Activated naive CD8-positive, alpha-beta T cell treated with anti-CD3 and anti-CD28 coated beads for 36 hours (primary cell): ENCODE measurements at regions not wholly inside any gene's neighbourhood (a gene's known extent, or its start where the extent isn't known, plus 50 kb on each side); places are given as distances from the start of the nearest gene placed in this dataset.
"Not testable (repeated sequence)": the region's sequence is repeated elsewhere in the genome, so short reads cannot be mapped to it uniquely, and the experiment has no call there.

Source experiments
- DNase-seq: peaks from one replicate; pipeline ENCODE4 v3.0.0; 2021
- H3K27ac Mint-ChIP-seq: one replicate; pipeline ENCODE4 v1.8.0; 2022; ENCODE audit warnings: mild to moderate bottlenecking, moderate library complexity, mixed read lengths
- H3K27me3 Mint-ChIP-seq: one replicate; pipeline ENCODE4 v1.8.0; 2022; ENCODE audit warnings: mild to moderate bottlenecking, mixed read lengths
- H3K36me3 Mint-ChIP-seq: one replicate; pipeline ENCODE4 v1.8.0; 2021; ENCODE audit warnings: mild to moderate bottlenecking, mixed read lengths
- H3K4me1 Mint-ChIP-seq: one replicate; pipeline ENCODE4 v1.8.0; 2021; ENCODE audit warnings: mixed read lengths
- H3K4me3 Mint-ChIP-seq: one replicate; pipeline ENCODE4 v1.8.0; 2022; ENCODE audit warnings: mild to moderate bottlenecking, moderate library complexity, mixed read lengths
- H3K9me3 Mint-ChIP-seq: one replicate; pipeline ENCODE4 v1.8.0; 2022; ENCODE audit warnings: mixed read lengths

GRCh38 chr3:152622811-152623167 is 212.1 kb upstream of the P2RY1 start:
- Mint-ChIP-seq H3K9me3 (no peaks in the 10 kb centered on the region), H3K27ac (no peak overlapping the region), H3K4me3 (no peak overlapping the region), H3K4me1 (no peaks in the 10 kb centered on the region), H3K27me3 (no peaks in the 10 kb centered on the region), H3K36me3 (no peaks in the 10 kb centered on the region)
- DNase-seq: no peak

DNA sequence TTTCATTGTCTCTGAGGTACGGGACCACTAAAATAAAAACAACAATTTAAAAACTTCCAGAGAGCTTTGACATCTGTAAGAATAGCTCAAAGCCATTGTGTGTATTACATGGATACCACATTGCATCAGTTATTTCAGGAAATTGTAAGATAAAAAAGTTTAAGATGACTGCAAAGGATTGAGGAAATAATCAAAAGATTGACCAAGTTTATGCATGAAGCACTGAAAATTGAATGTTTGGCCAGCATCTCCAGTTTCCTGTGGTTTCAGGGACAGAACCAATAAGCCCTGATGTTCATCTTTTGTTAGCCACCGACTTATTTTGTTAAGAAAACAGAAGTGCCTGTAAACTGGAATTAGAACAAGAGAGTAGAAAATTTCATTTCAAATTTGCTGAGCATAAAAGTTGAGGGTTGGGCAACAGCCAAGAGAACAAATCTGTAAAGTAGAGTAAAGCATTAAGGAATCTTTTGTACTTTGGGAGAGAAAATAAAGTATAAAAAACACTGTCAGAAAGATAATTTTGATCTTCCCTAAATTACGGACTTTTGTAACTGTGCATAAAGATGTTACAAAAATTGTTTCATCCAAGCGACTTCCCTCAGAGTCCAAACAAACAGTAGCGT is 211.5 kb upstream of the P2RY1 start:
- no peak overlapping the region for H3K27ac Mint-ChIP-seq
- no peaks in the 10 kb centered on the region for H3K9me3 Mint-ChIP-seq
- no peak overlapping the region for H3K4me3 Mint-ChIP-seq
- DNase-seq: no peak
- no peaks in the 10 kb centered on the region for H3K27me3 Mint-ChIP-seq
- H3K36me3 Mint-ChIP-seq: no peaks in the 10 kb centered on the region
- H3K4me1 Mint-ChIP-seq: no peaks in the 10 kb centered on the region

DNA sequence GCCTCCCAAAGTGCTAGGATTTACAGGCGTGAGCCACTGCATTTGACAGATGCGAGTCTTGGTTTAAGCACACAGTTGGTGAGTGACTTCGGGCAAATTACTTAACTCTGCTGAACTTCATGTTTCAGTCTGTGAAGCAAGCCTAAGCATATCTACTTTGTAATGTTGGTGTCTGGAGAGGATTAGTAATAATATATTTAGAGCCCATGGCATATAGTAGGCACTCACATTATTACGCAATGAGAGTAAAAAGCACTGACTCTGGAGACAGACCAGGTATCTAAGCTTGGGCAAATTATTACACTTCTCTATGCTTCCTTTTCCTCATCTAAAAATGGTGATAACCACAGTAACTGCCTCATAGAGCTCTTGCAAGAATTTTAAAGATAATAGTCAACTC is 208.7 kb upstream of the P2RY1 start:
- no peaks in the 10 kb centered on the region for H3K36me3 Mint-ChIP-seq
- no peaks in the 10 kb centered on the region for H3K4me1 Mint-ChIP-seq

GRCh38 chr3:152628496-152628895 is 206.4 kb upstream of the P2RY1 start:
- H3K36me3 Mint-ChIP-seq: no peaks in the 10 kb centered on the region

More for the DNA sequence above, 208.7 kb upstream of the P2RY1 start:
- Mint-ChIP-seq H3K9me3 (peaks cover 7% of the 10 kb centered on the region), H3K27ac (no peak overlapping the region), H3K4me3 (no peak overlapping the region), H3K27me3 (no peaks in the 10 kb centered on the region)
- DNase-seq: no peak

GRCh38 chr3:152629363-152630122 is 205.4 kb upstream of the P2RY1 start:
- Mint-ChIP-seq H3K4me1 (no peaks in the 10 kb centered on the region), H3K9me3 (peaks cover 7% of the 10 kb centered on the region), H3K27me3 (peaks cover 7% of the 10 kb centered on the region), H3K27ac (no peak overlapping the region), H3K36me3 (no peaks in the 10 kb centered on the region), H3K4me3 (no peak overlapping the region)
- DNase-seq: no peak

More at GRCh38 chr3:152628496-152628895, 206.4 kb upstream of the P2RY1 start:
- Mint-ChIP-seq H3K9me3 (peaks cover 7% of the 10 kb centered on the region), H3K27me3 (peaks cover 3% of the 10 kb centered on the region), H3K4me3 (no peak overlapping the region), H3K27ac (no peak overlapping the region), H3K4me1 (no peaks in the 10 kb centered on the region)
- DNase-seq: no peak

DNA sequence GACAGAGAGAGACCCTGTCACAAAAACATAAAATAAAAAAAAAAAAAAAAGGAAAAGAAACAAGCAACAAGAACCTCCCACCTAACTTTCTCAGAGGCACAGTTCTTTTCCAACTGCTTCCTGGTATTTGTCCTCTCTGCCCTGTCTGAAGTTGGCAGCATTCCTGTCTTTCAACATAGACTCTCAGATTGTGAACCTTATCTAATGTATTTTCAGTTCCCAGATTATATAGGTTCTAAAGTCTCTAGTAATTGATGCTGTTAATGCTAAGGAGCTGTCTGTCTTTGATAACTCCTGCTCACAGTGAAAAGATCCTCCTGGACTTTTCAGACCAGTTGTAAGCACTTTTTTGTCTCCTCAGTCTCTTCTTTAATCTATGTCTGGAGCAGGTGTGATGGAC is 199.5 kb upstream of the P2RY1 start:
- peaks cover 10% of the 10 kb centered on the region for H3K27me3 Mint-ChIP-seq
- peaks cover 4% of the 10 kb centered on the region for H3K9me3 Mint-ChIP-seq
- H3K27ac Mint-ChIP-seq: no peak overlapping the region
- no peaks in the 10 kb centered on the region for H3K36me3 Mint-ChIP-seq
- H3K4me1 Mint-ChIP-seq: no peaks in the 10 kb centered on the region
- H3K4me3 Mint-ChIP-seq: no peak overlapping the region
- no peak for DNase-seq

- Mint-ChIP-seq H3K27ac (no peak overlapping the region), H3K27me3 (peaks cover 12% of the 10 kb centered on the region), H3K36me3 (no peaks in the 10 kb centered on the region), H3K4me3 (no peak overlapping the region), H3K4me1 (no peaks in the 10 kb centered on the region), H3K9me3 (no peaks in the 10 kb centered on the region)
- no peak for DNase-seq
These were observed 198.3 kb upstream of the P2RY1 start for GRCh38 chr3:152636651-152637050.

- Mint-ChIP-seq H3K4me1 (no peaks in the 10 kb centered on the region), H3K4me3 (no peak overlapping the region), H3K36me3 (no peaks in the 10 kb centered on the region), H3K27ac (no peak overlapping the region), H3K27me3 (peaks cover 12% of the 10 kb centered on the region), H3K9me3 (no peaks in the 10 kb centered on the region)
- DNase-seq: no peak
These were observed 196.7 kb upstream of the P2RY1 start for GRCh38 chr3:152638214-152638613.

DNA sequence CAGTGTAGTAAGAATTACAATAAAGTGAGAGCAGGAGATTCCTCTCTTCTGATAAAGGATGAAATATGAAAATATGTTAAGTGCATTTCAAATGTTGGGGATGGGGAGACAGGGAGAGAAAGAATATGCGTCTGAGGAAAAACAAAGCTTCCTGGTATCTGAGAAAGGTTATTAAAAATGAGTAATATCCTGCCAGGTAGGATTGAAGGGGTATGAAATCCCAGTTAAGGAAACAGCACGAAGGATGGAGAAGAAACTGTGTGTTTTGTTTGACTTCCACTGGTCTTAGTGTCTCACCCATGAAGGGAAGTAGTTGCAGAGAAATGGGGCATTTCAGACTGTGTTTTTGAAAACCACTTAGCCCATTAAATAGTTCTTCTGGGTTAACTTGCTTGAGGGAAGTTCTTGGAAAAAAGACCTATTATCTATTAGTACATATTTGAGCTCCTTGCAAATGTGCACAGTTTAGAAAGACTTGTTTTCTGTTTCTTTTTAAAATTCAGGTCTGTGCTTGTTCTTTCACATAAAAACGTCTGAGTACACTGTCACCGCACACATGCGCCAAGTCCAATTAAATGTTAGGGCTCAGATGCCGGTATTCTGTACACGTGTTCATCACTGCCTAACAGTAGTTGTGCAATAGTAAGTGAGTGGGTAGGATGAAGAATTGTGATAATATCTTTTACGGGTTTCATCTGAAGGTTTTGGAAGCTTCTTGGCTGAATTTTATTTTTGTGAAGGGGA is 196.1 kb upstream of the P2RY1 start:
- H3K4me1 Mint-ChIP-seq: no peaks in the 10 kb centered on the region
- no peak for DNase-seq
- H3K27me3 Mint-ChIP-seq: peaks cover 8% of the 10 kb centered on the region
- H3K36me3 Mint-ChIP-seq: no peaks in the 10 kb centered on the region
- H3K27ac Mint-ChIP-seq: no peak overlapping the region
- no peak overlapping the region for H3K4me3 Mint-ChIP-seq
- H3K9me3 Mint-ChIP-seq: peaks cover 1% of the 10 kb centered on the region

DNA sequence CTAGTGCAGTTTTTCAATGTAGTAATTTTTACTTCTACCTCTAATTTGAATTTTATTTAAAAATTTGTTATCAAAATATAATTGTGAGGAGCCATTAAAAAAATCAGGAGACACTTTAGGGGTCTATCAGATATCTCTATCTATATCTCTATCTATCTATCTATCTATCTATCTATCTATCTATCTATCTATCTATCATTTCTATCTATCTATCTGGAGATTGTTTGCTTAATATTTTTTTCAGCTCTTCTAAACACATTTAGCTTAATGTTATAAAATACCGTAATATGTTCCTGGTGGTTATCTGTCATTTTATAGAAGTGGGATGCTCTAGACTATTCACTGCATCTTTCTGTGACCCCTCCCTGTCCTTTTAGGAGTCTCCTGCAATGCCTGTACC is 193.7 kb upstream of the P2RY1 start:
- H3K9me3 Mint-ChIP-seq: peaks cover 1% of the 10 kb centered on the region
- H3K36me3 Mint-ChIP-seq: no peaks in the 10 kb centered on the region
- DNase-seq: no peak
- H3K27me3 Mint-ChIP-seq: peaks cover 8% of the 10 kb centered on the region
- no peak overlapping the region for H3K27ac Mint-ChIP-seq
- no peak overlapping the region for H3K4me3 Mint-ChIP-seq
- H3K4me1 Mint-ChIP-seq: no peaks in the 10 kb centered on the region

DNA sequence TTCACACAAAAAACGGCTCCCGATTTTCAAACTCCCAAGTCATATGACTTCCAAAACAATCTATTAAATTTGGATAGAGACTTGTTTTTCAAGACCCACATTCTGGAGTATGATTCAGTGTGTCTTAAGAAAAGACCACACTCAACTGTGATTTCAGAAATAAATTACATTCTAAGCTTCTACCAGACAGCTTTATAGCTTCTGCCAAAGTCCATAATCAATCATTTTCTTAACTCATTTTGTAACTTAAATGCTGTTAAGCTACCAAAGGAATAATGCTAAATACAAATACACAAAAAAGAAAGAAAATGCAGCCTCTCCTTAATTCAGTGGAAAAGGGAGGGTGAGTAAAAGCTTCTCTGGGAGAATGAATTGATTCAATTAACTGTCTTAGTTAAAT is 192.3 kb upstream of the P2RY1 start:
- DNase-seq: no peak
- Mint-ChIP-seq H3K9me3 (peaks cover 1% of the 10 kb centered on the region), H3K27ac (no peak overlapping the region), H3K36me3 (no peaks in the 10 kb centered on the region), H3K4me3 (no peak overlapping the region), H3K27me3 (peaks cover 8% of the 10 kb centered on the region), H3K4me1 (no peaks in the 10 kb centered on the region)

DNA sequence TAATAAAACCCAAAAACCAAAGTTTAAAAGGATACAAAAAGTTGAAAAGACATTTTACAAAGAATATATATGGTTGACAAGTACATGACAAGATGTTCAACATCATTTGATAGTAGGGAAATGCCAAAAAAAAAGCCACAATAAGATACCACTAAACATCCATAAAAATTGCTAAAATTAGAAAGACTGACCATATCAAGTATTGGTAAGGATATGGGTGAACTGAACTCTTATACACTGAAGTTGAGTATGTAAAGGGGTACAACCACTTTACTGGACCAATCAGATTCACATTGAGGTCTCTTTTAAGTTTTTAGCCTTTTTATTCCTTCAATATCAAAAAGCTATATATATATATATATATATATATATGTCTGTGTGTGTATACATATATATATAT is 190.5 kb upstream of the P2RY1 start:
- Mint-ChIP-seq H3K36me3 (no peaks in the 10 kb centered on the region), H3K9me3 (peaks cover 1% of the 10 kb centered on the region), H3K4me3 (no peak overlapping the region), H3K4me1 (no peaks in the 10 kb centered on the region), H3K27me3 (peaks cover 8% of the 10 kb centered on the region), H3K27ac (no peak overlapping the region)
- no peak for DNase-seq

GRCh38 chr3:152646004-152646403 is 188.9 kb upstream of the P2RY1 start:
- no peak overlapping the region for H3K4me3 Mint-ChIP-seq
- no peaks in the 10 kb centered on the region for H3K36me3 Mint-ChIP-seq
- peaks cover 4% of the 10 kb centered on the region for H3K27me3 Mint-ChIP-seq

DNA sequence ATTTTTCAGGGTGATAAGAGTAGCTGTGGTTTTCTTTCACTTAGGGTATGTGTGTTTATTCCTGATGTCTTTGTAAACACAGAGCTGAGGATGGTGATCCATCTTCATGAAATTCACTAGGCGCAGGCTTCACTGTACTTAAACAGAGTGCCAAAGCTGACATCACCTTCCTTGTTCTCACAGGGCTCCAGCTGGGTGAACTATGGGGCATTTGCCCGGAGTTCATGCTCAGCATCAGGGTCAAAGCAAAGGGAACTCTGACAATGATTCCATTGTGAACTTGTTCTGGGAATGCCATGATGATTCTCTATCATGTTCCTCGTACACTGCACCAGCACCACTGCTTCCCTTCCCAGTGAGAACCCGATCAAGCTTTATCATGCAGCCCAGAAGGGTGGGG is 184.8 kb upstream of the P2RY1 start:
- no peak overlapping the region for H3K27ac Mint-ChIP-seq
- H3K9me3 Mint-ChIP-seq: no peaks in the 10 kb centered on the region
- H3K4me3 Mint-ChIP-seq: no peak overlapping the region
- DNase-seq: no peak
- no peaks in the 10 kb centered on the region for H3K4me1 Mint-ChIP-seq
- H3K36me3 Mint-ChIP-seq: no peaks in the 10 kb centered on the region
- H3K27me3 Mint-ChIP-seq: no peaks in the 10 kb centered on the region

More at GRCh38 chr3:152646004-152646403, 188.9 kb upstream of the P2RY1 start:
- no peak for DNase-seq
- no peaks in the 10 kb centered on the region for H3K4me1 Mint-ChIP-seq
- no peak overlapping the region for H3K27ac Mint-ChIP-seq
- peaks cover 1% of the 10 kb centered on the region for H3K9me3 Mint-ChIP-seq

- not testable (repeated sequence) for H3K4me1 Mint-ChIP-seq, H3K4me3 Mint-ChIP-seq, H3K36me3 Mint-ChIP-seq, H3K9me3 Mint-ChIP-seq, H3K27me3 Mint-ChIP-seq, H3K27ac Mint-ChIP-seq, DNase-seq
These were observed 184.0 kb upstream of the P2RY1 start for GRCh38 chr3:152650923-152651322.
